GM18520 (cell line): ENCODE measurements at regions not wholly inside any gene's neighbourhood (a gene's known extent, or its start where the extent isn't known, plus 50 kb on each side); places are given as distances from the start of the nearest gene placed in this dataset.
"Not testable (repeated sequence)": the region's sequence is repeated elsewhere in the genome, so short reads cannot be mapped to it uniquely, and the experiment has no call there.

ENCODE experiments used
- ATAC-seq: cut with Tn5 transposase; IDR thresholded peaks from one replicate; pipeline ENCODE4 v1.9.1; 2021; ENCODE audit not compliant: unreplicated experiment

DNA sequence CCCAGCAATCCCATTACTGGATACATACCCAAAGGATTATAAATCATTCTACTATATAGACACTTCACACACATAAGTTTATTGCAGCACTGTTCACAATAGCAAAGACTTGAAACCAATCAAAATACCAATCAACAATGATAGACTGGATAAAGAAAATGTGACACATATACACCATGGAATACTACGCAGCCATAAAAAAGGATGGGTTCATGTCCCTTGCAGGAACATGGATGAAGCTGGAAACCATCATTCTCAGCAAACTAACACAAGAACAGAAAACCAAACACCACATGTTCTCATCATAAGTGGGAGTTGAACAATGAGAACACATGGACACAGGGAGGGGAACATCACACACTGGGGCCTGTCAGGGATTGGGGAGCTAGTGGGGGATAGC, 475.4 kb upstream of the NFIA start:
- not testable (repeated sequence) for ATAC-seq

DNA sequence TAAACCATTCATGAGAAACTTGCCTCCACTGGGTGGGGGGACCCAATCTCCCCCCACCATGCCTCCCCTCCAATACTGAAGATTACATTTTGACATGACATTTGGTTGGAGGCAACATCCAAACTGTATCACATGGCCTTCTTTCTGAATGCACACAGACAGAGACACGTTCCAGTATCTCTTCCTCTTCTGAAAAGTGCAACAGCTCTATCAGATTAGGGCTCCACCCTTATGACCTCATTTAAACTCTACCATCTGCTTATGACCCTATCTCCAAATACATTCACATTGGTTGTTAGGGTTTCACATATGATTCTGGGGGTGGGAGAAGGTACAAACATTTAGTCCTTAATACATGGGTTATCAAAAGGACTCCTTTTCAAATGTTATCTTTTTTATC, 481.8 kb upstream of the NFIA start:
- no peak for ATAC-seq

DNA sequence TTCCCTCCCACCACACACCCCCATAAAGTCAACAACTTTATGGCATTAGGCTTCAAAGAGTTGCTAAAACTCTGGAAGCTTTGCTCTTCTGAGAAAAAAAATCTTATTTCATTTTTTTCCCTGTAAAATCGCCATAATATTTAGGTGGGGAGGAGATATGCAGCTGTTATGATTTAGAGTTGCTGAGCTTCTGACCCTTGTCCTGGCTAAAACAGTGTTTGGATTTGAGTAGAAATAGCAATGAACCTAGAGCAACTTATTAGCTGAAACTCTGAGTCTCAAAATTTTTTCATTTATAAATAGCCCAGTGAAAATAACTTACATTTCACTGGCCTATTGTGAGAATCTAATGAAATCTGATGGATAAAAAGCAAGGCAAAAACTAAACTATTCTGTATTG, 482.8 kb upstream of the NFIA start:
- no peak for ATAC-seq

DNA sequence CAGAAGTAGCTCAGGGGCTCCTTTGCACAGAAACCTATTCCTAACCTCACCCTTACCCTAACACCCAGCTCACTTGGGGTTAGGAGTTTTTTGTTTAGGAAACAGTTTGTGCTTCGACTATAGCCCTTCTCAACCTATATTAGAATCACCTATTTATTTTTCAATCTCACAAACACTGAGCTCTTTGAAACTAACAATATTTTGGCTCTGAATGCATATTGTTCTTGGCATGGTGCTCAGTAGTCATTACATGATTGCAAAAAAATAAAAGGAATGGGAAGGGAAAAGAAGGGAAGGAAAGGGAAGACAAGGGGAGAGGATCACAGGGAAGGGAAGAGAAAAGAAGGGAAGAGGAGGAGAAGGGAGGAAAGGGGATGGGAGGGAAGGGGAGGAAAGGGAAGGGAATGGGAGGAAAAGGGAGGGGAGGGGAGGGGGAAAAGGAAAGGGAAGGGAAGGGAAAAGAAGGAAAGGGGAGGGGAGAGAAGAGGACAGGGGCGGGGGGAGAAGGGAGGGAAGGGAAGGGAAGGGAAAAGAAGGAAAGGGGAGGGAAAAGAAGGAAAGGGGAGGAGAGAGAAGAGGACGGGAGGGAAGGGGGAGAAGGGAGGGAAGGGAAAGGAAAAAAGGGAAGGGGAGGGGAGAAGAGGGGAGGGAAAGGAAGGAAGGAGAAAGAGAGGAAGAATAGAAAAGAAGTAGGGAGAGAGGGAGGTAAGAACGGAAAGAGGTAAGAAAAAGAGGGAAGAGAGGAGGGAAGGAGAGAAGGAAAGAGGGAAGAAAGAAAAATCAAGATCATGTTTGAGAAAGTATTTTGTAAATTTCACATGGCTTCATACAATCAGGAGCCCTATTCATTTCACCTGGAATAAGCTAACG, 484.1 kb upstream of the NFIA start:
- no peak for ATAC-seq

DNA sequence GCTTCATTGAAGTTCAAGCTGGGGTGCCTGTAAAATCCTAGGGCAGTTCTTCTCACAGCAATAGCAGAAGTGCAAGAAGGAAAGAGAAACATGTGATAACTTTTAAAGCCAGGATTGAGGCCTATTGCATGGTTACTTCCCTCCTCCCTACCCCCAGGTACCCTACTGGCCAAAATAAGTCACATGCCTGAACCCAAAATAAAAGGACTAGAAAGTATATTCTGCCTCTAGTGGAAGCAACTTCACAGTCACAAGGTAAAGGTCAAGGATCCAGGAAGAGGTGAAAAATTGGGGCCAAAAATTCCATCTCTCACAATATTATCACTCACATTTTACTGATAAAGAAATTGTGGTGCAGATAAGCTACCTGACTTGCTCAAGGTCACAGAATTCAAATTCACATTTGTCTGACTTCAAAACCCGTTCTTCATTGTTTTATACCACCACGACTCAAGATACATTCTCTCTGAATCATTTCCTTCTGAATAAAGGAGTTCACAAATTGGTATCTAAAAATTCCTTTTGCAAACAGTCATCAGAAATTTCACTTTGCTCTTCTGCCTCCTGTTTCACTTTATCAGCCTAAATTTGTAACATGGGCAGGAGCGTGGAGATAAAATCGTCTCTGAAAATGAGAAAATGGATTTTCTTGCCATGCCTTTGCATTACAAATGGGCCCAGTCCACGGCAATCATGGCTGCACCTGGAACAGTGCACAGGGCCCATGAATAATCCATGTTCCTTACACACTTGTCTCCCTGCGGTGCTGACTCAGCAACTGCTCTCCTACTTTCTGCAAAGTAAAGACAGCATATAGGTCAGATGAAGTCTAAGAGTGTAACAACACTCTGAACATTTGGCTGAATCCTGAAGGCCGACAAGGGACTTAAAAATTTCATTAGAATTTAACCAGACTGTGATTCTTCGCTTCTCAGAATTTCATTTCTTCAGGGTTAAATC, 485.3 kb upstream of the NFIA start:
- ATAC-seq: no peak

DNA sequence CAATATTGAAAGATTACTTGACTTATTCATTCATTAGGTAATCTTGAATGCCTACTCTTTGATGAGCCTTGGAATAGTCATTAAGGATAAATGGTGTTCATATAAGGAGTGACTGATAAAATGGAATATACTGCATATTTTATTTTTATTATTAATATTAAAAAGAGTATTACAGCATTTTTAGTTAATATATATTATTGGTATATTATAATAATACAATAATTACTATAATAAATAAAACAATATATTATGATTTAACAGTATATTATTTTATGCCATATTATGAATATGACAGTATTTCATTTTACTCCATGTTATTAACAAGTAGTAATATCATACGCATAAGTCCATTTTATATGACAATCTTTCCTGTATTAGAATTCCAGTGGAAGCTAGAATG, 490.8 kb upstream of the NFIA start:
- ATAC-seq: no peak

DNA sequence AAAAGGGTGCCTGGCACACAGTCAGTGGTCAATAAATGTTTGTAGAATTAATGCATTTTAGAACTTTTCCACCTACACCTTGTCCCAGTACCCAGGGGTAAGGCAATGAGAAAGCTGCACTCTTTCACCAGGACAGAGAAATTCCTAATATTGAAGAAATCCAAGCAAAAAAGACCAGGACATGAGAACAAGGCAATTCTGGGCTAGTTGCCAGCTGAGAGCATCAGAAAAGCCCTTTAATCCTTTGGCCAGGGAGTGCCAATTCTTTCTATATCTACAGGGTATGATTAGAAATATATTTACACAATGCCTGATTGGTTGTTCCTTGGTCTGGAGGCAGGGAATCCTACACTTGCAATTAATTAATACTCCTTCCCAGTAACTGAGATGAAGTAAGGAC, 492.4 kb upstream of the NFIA start:
- no peak for ATAC-seq

DNA sequence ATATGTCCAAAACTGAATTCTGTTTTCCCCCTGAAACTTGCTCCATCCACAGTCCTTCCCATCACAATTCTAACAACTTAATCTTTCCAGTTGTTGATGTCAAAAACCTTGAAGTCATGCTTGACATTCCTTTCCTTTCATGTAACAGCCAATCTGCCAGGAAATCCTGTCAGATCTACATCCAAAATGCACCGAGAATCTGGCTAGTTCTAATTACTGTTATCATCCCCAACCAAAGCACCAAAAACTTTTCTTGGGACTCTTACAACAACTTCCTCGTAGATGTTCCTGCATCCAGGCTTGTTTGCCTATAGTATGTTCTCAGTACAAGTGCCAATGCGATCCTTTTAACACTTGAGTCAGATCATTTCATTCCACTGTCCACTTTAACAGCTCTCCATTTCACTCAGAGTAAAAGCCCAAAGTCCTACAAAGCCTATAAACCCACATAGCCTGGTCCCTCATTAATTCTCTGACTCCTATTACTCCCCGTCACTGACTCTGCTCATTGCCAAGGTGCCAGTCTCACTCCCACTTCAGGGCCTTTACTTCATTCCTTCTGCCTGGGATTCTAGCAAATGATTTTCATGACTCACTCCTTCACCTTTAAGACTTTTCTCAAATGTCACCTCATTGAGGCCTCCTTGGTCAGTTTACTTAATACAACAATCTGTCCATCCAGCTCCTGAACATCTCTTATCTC, 493.2 kb upstream of the NFIA start:
- ATAC-seq: no peak

DNA sequence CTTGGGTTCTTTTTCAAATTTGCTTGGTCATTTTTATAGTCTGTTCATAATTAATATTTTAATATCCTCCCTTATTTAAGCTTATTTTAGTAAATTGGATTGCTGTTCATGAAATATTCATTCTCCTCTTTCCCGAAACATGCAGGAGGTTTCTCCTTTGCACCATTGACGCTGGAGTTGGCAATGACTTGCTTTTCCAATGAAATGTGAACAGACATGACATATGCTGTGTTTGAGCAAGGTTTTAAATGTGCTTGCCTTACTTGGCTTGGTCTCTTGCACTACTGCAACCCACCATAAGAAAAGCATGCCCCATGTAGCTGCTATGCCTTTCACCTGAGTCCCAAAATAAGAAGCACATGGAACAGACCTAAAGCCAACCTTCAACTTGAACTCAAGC, 498.0 kb upstream of the NFIA start:
- ATAC-seq: no peak

DNA sequence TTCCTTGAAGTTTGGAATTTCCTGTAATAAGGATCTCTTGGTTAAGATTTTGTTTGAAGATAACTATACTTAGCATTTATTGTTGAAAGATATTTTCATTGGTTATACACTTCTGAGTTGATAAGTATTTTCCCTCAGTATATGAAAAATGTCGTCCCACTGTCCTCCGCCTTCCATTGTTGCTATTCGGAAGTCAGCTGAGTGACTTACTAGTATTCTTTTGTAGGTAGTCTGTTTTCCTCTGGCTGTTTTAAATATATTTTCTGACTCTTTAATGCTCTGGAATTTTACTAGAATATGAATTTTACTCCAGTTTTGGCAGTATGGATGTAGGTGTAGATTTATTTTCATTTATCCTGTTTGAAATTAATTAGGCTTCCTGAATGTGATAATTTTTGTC, 498.7 kb upstream of the NFIA start:
- ATAC-seq: no peak

DNA sequence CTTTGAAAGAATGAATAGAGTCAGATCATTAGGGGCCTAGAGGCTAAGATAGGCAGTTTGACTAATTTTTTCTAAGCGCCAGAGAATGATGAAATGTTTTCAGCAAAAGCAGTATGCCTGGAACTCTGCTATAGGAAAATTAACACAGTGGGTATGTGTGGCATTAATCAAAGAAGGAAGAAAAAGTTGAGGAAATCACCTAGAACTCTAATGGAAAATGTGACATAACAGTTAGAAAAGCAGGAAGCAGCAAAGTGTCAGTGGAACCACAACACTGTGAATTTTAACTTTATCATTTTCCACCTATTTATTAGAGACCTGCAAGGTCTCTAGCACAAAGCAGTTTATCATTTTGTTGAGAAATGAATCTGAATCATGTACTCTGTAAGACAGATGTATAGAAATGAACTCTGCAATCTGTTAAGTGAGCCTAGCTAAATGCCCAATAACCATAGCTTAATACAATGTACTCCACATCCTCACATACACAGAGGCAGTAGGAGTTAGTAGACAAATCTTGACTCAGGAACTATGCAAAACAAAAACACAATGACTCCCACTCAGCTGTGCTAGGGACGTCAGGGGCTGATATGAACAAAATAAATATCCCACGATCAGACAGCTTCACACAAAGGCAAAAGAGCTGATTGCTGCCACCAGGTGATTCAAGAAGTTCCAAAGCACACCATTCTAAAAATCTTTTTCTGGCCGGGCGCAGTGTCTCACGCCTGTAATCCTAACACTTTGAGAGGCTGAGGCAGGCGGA, 500.7 kb upstream of the NFIA start:
- ATAC-seq: no peak

DNA sequence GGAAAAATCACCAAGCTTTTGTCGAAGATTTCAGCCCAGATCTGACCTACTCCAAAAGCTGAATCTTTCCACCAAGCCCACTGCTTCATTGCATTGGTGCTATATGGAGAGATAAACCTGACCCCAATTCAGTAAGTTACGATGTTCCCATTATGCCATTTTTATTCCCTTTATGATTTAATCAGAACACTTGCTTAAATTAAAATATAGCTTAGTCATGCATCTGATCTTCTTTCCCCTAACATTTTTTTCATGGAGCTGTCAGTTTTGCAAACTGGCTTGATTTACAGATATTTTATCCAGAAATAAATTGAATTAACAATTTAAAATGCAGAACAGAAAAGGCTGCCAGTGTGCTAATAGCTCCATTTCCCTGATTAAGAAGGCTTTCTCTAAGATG, 503.5 kb upstream of the C1orf87 start:
- ATAC-seq: no peak

DNA sequence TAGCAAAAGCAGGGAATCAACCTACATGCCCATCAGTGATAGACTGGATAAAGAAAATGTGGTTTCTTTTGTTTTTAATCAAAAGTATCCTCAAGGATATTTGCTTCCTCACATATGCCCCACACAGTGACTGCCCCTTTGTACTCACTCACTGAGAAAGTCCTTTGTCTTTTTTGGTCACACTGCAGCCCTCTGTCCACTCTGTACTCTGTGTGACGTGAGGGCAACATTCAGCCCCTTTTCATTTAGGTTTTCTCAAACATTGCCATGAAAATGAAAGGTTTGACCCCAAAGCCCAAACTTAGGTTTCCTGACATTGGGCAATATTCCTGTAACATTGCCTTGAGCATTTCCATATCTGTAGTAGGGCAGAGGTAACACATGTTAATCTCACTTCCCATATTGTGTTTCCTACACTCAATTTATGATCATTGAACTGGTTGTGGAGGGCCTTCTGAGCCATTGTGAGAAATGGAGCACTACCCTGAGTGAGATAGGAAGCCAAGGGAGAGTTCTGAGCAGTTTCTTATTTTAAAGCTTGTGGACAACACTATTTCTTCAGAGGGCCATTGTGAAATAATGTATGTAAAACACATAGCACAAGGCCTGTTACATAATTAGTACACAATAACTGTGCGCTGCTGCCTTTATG, 501.9 kb upstream of the C1orf87 start:
- no peak for ATAC-seq

DNA sequence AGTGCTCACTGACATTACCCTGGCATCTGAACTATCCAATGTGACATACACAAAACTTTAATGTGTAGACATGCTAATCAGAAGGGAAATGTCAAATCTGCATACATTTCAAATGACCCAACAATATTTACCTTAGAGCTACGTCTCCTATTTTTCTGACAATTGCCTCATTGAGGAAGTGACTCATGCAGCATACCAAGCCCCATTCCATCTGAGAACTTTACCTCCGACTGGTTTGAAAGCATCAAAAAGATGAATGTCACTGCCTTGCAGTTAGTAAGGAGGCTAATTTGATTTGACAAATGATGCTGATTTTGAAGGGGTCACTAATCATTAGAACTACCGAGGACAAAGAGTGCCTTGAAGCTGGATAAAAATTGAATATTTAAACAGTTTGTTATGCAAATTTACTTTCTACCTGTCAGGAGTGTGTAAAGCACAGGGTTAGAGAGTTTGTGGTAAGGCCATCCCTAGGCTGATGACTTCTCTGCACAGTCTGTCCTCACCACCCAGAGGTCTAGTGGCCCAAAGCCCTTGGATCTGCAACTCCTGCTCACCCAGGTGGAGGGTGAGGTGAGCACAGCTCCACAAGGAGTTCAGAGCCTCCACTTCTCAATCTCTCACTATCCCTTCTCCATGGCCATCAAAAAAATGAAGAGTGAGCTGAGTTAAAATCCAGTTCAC, 500.3 kb upstream of the C1orf87 start:
- no peak for ATAC-seq

DNA sequence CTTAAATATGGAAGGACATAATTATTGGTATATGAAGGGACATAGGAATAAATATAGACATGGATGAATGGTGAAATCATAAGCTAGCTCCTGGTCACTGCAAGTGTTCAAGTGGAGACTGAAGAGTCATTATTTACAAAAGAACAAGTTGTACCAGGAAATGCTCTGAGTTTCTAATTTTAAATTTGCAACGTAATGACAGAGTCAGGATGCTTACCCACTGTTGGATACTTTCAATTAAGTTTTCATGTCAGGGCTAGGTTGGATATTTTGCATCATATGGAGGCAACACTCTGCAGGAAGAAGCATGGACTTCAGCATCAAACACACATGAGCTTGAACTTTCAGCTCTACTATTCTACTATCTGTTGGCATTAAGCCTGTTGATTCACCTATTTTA, 499.6 kb upstream of the C1orf87 start:
- no peak for ATAC-seq

DNA sequence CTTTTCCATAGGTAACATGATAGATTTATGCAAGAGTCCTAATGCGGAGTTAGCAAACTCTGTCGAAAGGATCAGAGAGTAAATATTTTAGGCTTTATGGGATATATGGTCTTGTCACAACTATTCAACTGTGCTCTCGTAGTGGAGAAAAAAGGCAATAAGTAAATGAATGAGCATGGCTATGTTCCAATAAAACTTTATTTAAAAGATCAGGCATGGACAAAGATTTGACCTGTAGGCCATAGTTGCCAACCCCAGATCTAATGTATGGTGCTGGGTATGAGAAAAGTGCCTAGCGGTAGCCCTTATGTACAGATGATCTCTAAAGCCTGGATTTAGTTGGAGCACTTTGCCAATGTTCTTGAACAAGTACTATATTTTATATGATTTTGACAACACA, 498.8 kb upstream of the C1orf87 start:
- ATAC-seq: no peak

DNA sequence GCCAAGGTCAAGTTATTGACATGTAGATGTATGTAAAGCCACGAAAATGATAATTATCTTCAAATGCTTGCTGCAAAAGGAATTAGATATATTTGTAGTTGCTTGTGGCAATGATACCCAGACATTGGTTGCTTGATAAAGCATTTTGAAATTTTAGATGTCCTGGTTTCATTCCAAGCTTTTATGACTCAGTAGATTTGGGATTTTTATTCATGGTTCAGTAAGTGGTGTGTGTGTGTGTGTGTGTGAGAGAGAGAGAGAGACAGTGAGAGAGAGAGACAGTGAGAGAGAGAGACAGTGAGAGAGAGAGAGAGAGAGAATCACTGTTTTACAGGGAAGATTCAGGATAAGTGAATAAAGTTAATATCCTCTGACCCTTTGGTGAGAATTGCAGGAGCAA, 498.2 kb upstream of the C1orf87 start:
- no peak for ATAC-seq

DNA sequence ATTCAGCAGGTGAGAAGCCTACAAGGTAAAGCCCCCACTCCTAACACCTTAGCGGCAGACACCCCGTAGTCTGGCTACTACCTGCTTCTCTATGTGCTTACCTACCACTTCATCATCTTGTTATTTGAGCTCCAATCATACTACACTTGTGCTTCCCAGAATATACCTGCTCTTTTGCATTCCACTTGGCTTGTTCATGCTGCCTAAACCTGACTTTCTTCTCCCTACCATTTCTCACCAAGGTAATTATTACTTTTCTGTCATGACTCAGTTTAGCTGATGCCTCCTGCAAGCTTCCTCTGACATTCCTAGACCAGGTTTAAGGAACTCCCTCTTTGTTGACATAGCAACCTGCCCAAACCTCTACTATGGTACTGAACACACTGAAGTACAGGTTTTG, 495.6 kb upstream of the C1orf87 start:
- ATAC-seq: no peak

DNA sequence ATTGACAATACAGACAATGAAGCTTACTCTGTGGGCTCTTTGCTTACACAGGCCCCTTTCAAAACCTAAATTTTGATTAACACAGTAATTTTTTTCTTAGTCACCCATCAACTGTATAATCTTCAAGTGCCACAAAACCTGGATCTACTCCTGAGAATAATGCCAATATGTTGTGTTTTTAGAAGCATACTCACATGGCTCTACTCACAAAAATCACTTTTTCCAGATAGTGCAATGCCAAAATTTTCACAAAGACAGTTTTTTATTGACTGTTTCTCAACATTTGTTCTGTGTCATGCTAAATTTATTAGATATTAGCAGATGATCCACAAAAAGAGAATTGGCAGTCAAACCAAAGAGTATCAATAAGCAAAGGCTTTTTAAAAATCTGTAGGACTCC, 493.7 kb upstream of the C1orf87 start:
- no peak for ATAC-seq
